Endothelial cell (in vitro differentiated cells): ENCODE measurements at regions not wholly inside any gene's neighbourhood (a gene's known extent, or its start where the extent isn't known, plus 50 kb on each side); places are given as distances from the start of the nearest gene placed in this dataset.
A peak's percentile ranks its signal among the peaks of the same experiment; 100 is the strongest.
"Not testable (repeated sequence)": the region's sequence is repeated elsewhere in the genome, so short reads cannot be mapped to it uniquely, and the experiment has no call there.

ENCODE experiments used
- DNase-seq: peaks from one replicate; pipeline ENCODE4 v3.0.0; 2021; ENCODE audit warnings: low spot score
- H3K27ac Mint-ChIP-seq: one replicate; pipeline ENCODE4 v1.8.0; 2021; ENCODE audit warnings: mixed read lengths, inconsistent platforms; ENCODE audit not compliant: unreplicated experiment
- H3K27me3 Mint-ChIP-seq: one replicate; pipeline ENCODE4 v1.8.0; 2021; ENCODE audit warnings: mild to moderate bottlenecking, moderate library complexity, mixed read lengths, inconsistent platforms; ENCODE audit not compliant: unreplicated experiment
- H3K36me3 Mint-ChIP-seq: one replicate; pipeline ENCODE4 v1.8.0; 2021; ENCODE audit warnings: mild to moderate bottlenecking, low read depth, mixed read lengths, inconsistent platforms; ENCODE audit not compliant: unreplicated experiment
- H3K4me1 Mint-ChIP-seq: one replicate; pipeline ENCODE4 v1.8.0; 2021; ENCODE audit warnings: mild to moderate bottlenecking, mixed read lengths, inconsistent platforms; ENCODE audit not compliant: unreplicated experiment
- H3K4me3 Mint-ChIP-seq: one replicate; pipeline ENCODE4 v1.8.0; 2021; ENCODE audit warnings: mild to moderate bottlenecking, mixed read lengths, inconsistent platforms; ENCODE audit not compliant: unreplicated experiment
- H3K9me3 Mint-ChIP-seq: one replicate; pipeline ENCODE4 v1.8.0; 2021; ENCODE audit warnings: mixed read lengths, inconsistent platforms; ENCODE audit not compliant: unreplicated experiment
- CTCF ChIP-seq: fragments of 200-600 bp; sonication (generic); IDR thresholded peaks from one replicate; pipeline ENCODE4 v1.5.0; 2021; ENCODE audit warnings: antibody characterized with exemption; ENCODE audit not compliant: unreplicated experiment

GRCh38 chr6:27795697-27796494 is 116.3 kb downstream of the OR2B2 start:
- H3K4me1 Mint-ChIP-seq: peaks cover 15% of the 10 kb centered on the region
- H3K27ac Mint-ChIP-seq: no peak overlapping the region
- peaks cover 13% of the 10 kb centered on the region for H3K27me3 Mint-ChIP-seq
- peak; percentile 78 for DNase-seq
- no peaks in the 10 kb centered on the region for H3K36me3 Mint-ChIP-seq
- TF ChIP-seq CTCF: peak; percentile 87
- no peaks in the 10 kb centered on the region for H3K9me3 Mint-ChIP-seq
- H3K4me3 Mint-ChIP-seq: no peak overlapping the region

GRCh38 chr6:27791182-27791943 is 120.8 kb downstream of the OR2B2 start:
- Mint-ChIP-seq H3K4me3 (peak overlapping the region; percentile 94), H3K9me3 (no peaks in the 10 kb centered on the region), H3K4me1 (peaks cover 13% of the 10 kb centered on the region), H3K27ac (peak overlapping the region; percentile 83), H3K27me3 (peaks cover 11% of the 10 kb centered on the region), H3K36me3 (no peaks in the 10 kb centered on the region)
- peak; percentile 61 for DNase-seq
- TF ChIP-seq CTCF: no peak

- not testable (repeated sequence) for DNase-seq, H3K4me3 Mint-ChIP-seq, H3K27ac Mint-ChIP-seq, H3K9me3 Mint-ChIP-seq, H3K36me3 Mint-ChIP-seq, H3K27me3 Mint-ChIP-seq
- peaks cover 13% of the 10 kb centered on the region for H3K4me1 Mint-ChIP-seq
These were observed 123.8 kb downstream of the OR2B2 start for GRCh38 chr6:27788376-27788775.

GRCh38 chr6:27786048-27786447 is 126.1 kb downstream of the OR2B2 start:
- DNase-seq: no peak
- Mint-ChIP-seq H3K27me3 (peaks cover under 1% of the 10 kb centered on the region), H3K4me1 (no peaks in the 10 kb centered on the region), H3K4me3 (no peak overlapping the region), H3K9me3 (no peaks in the 10 kb centered on the region), H3K27ac (no peak overlapping the region), H3K36me3 (no peaks in the 10 kb centered on the region)
- no peak for TF ChIP-seq CTCF

GRCh38 chr6:27785294-27785693 is 126.9 kb downstream of the OR2B2 start:
- H3K4me1 Mint-ChIP-seq: no peaks in the 10 kb centered on the region
- H3K36me3 Mint-ChIP-seq: no peaks in the 10 kb centered on the region
- no peaks in the 10 kb centered on the region for H3K27me3 Mint-ChIP-seq
- no peak overlapping the region for H3K4me3 Mint-ChIP-seq
- no peak for DNase-seq
- TF ChIP-seq CTCF: no peak
- no peak overlapping the region for H3K27ac Mint-ChIP-seq
- H3K9me3 Mint-ChIP-seq: no peaks in the 10 kb centered on the region
